Activated CD4-positive, alpha-beta T cell treated with anti-CD3 and anti-CD28 coated beads, Interleukin-2, Interleukin-4, amounts not matched to agents 100 ng/mL and 50 ng/mL, durations not matched to agents 16 hours and 8 hours (primary cell): ENCODE measurements at regions not wholly inside any gene's neighbourhood (a gene's known extent, or its start where the extent isn't known, plus 50 kb on each side); places are given as distances from the start of the nearest gene placed in this dataset.
"Not testable (repeated sequence)": the region's sequence is repeated elsewhere in the genome, so short reads cannot be mapped to it uniquely, and the experiment has no call there.

Experiments
- DNase-seq: peaks from one replicate; pipeline ENCODE4 v3.0.0-alpha.2; 2020; ENCODE audit warnings: low spot score

DNA sequence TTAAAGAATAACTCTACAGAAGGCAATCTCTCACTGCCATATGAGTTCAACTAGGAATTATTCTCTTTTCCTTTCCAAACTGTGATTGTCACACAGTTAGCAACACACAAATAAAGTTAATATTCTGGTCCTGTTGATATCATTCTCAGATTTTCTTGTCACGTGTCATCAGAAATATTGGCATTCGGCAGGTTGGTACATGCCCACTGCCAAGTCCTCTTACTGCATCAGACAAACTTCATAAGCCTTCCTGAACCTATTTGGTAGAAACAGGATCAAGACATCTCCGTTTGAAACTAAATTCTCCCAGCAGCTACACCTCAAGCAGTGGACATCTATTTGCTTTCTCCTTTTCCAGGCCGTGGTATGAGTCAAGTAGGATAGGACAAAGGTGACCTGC lies 177.9 kb upstream of the SOX2 start:
- DNase-seq: no peak

DNA sequence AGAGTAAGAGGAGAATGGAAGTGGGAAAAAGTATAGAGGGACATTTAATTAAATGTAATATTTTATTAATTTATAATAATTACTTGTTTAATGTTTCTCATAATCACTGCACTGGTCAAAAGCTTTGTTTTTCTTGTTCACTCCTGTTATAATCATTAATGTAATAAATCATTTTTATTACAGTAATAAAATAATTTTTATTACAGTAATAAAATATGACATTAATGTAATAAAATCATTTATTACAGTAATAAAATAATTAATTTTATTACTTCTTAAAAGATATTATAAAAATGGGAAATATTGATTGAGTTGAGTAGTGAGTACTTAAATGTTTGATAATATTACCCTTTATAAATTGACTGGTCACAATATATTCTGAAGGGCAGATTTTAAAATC lies 181.1 kb upstream of the SOX2 start:
- no peak for DNase-seq

DNA sequence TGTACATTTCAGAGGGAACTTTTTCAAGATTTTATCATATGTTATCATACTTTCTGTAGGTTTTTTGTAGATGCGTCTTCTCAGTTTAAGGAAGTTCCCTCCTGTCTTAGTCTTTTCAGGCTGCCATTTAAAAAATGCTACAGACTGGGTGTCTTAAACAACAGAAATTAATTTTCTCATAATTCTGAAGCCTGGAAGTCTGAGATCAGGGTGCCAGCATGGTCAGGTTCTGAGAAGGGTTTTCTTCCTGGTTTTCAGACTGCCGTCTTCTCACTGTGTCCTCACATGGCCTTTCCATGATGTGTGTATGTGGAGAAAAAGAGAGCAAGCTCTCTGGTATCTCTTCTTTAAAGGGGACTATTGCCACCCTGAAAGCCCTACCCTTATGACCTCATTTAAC lies 189.9 kb upstream of the SOX2 start:
- DNase-seq: no peak

DNA sequence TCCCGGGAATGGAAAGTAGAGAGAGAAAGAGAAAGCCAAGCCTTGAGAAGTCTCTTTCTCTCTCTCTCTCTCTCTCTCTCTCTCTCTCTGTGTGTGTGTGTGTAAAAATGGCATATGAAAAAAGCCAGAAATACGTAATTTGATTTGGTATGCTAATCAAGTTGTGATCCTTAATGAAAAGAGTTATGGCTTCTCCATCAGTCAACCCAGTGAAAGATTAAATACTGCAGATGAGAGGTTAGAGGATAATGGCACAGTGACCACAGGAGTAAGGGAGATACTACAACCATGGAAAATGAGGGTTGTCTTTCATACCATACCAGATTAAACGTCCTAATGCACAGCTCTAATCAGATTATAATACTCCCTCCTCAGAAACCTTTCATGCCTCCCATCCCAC lies 193.5 kb upstream of the SOX2 start:
- DNase-seq: no peak

DNA sequence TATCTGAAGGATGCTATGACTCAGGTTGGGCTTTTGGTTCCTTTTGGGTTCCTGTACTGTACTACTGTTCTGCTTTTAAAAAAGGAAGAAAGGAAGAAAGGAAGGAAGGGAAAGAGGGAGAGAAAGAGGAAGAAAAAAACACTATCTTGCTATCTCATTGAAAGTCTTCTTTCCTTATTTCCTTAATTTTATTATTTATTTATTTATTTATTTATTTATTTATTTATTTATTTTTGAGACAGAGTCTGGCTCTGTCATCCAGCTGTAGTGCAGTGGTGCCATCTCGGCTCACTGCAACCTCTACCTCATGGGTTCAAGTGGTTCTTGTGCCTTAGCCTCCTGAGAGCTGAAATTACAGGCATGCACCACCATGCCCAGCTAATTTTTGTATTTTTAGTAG lies 198.9 kb upstream of the SOX2 start:
- no peak for DNase-seq

DNA sequence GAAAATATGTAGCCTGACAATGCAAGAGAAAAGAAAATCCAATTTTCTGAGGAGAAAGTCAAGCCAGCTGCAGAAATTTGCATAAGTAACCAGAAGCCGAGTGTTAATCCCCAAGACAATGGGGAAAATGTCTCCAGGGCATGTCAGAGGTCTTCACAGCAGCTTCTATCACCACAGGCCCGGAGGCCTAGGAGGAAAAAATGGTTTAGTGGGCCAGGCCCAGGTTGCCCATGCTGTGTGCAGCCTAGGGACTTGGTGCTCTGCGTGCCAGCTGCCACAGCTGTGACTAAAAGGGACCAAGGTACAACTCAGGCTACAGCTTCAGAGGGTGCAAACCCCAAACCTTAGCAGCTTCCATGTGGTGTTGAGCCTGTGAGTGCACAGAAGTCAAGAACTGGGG lies 201.2 kb upstream of the SOX2 start:
- DNase-seq: no peak

DNA sequence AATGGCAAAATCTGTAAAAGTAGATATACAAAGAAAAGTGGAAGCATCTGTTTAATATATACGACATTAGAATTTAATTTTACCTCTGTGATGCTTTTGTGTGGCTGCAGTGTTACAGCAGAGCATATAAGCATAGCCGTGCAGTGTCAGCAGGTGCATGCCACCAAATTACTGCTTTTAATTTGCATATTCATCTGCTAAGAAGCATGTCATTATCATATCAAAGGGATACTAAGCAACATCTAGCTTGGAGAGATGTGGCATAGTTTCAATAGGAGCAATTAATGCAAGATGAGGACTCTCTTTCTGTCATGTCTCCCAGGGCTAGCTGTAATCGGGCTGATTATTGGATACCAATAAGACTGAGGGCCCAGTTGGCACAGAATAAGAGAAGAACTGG lies 214.4 kb upstream of the SOX2 start:
- DNase-seq: no peak

DNA sequence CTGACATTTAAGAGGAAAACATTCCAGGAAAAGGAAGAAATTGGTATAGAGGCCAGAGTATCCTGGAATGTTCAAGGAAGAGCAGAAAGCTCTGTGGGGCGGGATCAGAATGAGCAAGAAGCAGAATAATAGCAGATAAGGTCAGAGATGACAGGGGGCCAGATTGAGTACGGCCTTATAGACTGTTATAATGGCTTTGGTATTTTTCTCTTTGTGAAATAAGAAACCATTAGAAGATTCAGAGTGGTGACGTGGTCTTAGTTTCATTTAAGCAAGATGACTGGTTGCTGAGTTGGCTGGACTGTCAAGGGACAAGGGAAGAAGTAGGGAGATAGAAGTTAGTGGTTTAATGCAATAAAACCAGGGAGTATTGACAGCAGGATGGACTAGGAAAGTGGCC lies 218.3 kb upstream of the SOX2 start:
- no peak for DNase-seq

DNA sequence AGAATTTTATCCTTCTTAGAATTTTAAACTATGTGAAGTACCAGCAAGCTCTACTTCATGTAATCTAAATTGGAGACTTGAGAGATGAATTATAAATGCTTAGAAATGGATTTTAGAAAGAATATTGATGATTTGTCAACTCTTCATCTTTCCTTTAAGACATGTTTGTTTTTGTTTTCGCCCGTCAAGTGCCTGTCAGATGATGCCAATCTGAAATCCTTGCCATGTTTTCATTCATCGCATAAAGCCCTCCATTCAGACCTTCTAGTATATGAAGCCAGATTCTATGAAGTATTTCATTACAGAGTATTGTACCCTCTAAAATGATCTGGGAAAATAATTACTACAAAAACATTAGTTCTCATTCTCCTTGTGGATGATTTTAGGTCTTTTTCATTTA lies 223.2 kb upstream of the SOX2 start:
- no peak for DNase-seq

DNA sequence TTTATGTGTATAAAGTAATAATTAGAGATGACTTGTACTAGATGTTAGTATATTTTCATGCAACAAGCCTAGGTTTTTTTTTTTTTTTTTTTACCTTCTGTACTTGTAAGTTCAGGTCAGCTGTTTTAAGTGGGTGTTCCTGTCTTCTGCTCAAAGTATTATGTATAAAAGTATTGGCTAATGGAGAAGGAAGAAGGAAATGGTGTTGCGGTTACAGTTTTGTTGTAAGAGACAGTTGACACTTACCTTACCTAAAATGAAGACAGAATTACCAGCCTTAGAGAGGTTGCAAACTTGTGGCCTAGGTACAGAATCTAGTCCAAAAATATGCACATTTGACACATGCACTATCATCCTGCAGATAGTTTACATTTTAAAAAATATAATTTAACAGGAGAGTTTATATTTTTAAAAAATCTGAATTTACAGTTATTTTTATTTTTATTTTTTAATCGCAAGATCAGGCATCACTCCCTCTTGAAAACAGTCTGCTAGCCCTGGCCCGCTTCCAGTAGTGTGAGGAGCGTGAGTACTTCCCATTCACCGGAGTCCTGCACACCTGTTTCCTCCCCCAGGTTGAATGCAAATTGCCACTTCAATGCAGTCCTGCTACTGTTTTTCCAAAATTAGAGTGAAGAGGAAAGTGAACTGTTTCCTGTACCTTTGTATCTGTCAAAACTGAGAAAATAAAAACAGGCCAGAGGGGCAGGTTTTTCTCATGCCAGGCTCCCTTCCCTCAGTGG lies 224.3 kb upstream of the SOX2 start:
- no peak for DNase-seq

DNA sequence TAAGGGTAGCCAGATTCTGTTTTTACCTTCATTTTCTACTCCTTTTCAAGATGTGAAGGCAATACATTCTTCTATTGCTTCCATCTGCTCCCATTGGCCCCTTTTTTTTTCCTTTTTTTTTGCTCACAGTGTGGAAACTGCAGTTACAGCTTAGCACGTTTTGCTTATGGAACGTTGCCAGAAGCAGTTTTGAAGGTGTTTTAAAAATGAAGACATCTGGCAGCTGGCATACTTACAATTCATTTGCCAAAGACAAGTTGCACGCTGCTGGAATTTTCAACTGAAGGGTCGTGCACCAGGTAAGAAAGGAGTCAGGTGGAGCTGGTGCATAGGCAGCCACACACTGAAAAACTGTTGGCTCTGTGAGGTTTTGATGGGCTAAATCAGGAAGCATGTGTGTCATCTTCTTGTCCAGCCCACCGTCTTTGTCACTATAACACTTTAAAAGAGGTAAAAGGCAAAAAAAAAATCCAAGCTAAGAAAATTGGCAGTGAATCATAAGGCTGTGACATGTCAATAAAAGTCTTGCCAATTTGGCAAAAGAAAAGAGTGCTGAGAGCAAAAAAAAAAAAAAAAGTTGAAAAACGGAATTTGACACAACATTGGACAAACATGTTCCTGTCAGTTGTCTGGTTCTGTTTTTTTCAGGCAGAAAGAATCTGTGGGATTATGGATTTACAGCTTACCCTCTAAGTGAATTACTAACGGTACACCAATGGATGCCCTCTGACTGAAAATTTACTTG lies 225.4 kb upstream of the SOX2 start:
- DNase-seq: no peak

DNA sequence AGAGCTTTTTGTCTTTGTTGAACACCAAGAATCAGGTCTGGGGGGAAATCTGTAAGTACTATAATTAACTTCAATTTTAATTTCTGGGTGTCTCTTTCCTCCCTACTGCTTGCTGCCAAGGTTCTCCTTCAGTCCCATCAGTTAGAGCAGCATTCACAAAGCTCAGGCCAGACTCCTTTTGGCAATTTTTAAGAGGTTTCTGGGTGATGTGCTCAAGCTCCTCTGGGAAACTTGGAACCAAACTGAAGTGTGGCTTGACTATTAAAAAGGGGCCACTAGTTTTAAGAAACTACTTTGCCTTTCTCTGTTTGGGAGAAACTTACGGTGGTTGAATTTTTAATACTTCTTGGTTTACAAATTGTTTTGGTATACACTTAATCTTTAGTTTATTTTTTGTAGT lies 227.7 kb upstream of the SOX2 start:
- DNase-seq: no peak

DNA sequence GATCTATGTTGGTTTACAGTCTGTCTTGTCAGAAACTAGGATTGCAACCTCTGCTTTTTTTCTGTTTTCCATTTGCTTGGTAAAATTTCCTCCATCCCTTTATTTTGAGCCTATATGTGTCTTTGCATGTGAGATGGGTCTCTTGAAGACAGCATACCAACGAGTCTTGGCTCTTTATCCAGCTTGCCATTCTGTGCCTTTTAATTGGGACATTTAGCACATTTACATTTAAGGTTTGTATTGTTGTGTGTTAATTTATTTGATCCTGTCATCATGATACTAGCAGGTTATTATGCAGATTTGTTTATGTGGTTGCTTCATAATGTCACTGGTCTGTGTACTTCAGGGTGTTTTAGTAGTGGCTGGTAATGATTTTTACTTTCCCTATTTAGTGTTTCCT lies 236.6 kb upstream of the SOX2 start:
- DNase-seq: not testable (repeated sequence)

DNA sequence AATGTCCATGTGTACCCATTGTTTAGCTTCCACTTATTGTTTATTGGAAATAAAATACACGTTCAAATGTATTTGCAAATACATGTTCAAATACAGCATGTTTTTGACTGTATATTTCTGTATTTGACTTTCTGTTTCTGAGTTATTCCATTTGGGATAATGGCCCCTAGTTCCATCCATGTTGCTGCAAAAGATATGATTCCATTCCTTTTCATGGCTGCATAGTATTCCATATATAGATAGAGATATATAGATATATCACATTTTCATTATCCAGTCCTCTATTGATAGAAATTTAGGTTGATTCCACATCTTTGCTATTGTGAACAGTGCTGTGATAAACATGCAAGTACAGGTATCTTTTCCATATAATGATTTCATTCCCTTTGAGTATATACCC lies 241.4 kb upstream of the SOX2 start:
- no peak for DNase-seq

DNA sequence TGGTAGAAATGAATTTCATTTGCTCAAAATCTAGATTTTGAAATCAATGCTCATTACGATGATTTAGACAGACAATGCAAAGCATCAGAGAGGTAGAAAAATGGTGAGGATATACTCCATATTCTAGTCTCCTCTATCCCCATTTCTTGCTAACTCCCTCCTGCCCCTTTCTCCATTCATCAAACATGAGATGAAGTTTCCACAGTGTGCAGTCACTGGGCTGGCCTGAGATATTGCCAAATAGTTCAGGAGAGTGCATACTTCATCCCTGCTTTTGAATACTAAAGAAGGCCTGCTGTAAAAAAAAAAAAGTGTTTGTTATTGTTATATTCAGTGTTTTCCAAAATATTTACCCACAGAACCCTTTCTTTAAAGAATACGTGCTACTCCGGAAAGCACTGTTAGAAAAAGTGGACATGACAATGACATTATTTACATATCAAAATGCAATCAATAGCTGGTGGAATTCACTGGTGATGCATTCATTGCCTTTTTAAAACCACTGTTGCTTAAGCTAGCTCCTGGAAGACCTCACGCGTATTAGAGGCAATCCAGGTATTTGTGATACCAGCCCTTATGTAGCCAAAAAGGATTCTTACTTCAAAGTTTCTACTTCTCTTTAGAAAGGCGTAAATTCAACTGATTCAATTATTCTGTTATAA lies 247.6 kb upstream of the SOX2 start:
- no peak for DNase-seq

DNA sequence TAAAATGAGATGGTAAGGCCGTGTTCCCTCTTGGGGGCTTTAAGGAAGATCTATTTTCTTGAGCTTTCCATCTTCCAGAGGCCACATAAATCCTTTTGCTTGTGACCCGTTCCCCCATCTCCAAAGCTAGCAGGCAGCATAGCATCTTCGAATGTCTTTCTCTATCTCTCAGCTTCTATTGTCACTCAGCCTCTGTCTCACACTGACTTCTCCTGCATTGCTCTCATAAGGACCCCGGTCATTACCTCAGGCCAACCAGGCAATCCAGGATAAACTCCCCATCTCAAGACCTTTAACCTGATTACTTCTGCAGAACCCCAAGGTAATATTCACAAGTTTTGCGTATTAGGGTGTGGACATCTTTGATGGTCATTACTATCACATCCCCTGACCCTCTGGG lies 250.3 kb upstream of the SOX2 start:
- no peak for DNase-seq

DNA sequence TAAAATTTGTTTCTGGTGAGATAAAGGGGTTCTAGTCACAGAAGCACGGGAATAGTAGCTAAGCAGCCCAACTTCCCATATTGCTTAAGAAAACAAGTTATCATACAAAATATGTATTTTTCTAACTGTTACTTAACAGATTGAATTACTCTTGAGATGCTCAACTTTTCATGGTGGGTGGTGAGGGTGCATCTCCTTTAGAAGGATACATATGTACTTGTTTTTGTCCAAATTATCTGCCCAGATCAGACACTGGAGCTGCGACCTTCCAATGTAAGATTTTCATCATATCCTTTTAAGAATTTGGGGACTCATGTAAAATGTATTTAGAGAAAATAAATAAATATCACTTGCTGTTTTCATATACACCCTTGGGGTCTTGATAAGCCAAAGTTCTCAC lies 252.2 kb upstream of the SOX2 start:
- no peak for DNase-seq

DNA sequence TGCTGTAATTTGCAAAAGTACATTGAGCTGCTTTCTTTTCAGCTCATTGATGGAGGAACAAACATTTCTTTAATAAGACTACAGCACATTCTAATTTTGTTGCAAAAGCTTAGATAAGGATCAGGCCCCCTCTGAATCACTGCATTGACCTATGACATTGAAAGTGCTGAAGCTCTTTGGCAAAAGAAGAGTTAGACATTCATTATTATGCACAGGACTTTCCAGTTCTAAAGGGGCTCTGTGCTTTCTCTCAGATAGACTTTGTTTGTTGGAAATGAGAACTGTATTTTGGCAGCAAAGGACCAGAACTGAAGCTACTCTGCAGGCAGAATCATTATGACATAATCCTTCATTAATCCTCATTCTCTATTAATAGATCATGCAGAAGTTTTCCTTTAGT lies 252.9 kb upstream of the SOX2 start:
- DNase-seq: no peak

DNA sequence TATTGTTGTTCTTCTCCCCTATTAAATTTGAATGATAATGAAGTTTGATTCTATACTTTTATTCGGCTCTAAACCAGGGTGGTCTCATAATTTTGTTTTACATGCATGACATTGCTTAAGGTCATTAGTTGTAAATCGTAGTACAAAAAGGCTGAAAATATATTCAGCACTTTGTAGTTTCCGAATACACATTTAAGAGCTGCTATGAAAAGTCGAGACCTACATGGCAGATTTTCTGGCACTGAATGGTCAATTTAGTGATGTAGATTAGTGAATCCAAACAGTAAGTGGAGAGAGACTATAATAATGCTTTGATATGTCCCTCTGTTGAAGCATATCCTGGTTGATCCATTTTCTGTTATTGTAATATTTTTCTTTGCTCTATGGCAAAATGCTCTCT lies 254.0 kb upstream of the SOX2 start:
- no peak for DNase-seq

DNA sequence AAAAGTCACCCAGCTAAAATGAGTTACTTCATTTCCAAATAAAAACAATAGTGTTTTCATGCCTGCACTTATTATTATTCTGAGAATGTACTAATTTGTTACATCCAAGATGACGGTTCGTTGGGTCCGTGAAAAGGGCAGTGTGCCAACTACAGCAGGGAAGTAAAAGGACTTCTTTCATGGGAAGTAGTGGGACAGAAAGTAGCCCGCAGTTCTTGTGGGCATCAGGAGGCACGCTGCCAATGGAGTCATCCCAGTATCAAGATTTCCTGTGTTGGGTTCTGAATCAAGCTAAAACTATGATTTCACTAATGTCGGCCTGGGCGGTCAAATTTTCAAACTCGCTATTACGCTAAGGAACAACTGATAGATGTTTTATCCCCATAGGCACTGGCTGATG lies 254.5 kb upstream of the SOX2 start:
- no peak for DNase-seq

DNA sequence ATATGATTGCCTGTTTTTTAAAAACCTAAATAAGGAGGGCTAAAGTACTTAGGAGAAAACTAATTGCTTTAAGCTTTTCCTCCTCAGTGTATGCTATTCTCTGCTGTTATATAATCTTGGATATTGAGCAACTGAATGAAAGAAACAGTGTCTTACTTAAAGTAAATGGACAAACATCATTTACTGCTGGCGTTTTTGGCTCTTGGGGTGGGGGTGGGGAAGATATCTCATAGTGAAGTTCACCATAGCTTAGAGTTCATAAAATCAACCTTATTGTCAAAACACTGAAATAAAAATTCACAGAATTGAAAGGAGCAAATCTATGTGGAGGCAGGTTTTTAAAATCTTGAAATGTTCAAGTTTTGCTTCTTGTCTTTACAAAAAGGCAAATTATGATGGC lies 256.4 kb upstream of the SOX2 start:
- DNase-seq: no peak

DNA sequence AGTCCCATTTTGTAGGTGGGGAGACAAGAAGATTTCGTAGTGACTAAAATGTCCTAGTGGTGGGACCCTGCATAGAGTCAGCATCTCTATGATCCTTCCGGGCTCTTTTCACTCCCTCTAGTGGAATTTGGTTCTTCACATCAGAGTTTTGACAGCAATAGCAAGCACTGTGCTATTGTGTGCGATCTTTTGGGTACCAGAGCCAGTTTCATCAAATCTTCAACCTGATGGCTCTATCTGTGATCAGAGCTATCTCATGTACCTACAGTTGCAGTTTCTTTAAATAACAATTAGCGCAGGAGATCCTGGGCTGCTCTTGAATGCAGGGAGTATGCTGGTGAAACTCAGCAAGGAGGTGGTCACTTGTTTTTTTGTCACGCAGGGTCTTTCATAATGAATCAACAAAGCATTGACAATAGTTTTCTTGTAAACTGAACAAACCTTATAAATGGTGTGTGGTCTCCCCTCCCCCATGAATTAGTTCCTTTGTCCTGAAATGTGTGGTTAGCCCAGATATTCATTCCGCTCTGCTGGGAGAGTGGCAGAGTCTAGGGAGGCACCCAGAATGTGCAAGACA lies 257.2 kb upstream of the SOX2 start:
- no peak for DNase-seq

DNA sequence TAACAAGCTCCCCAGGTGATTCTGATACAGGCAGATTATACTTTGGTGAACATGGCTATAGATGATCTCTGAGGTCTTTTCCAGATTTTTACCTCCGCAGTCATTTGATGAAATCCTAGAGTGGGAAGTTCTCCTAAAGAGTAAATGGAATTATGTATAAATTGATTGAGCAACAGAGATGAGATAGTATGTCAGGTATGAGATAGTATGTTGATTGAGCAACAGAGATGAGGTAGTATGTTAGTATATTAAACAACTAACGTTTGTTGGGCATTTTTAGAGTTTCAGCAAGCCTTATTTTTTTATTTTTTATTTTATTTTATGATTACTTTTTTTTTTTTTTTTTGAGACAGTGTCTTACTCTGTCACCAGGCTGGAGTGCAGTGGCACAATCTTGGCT lies 265.0 kb upstream of the SOX2 start:
- DNase-seq: no peak
